ENCODE measurements at regions not wholly inside any gene's neighbourhood (a gene's known extent, or its start where the extent isn't known, plus 50 kb on each side); places are given as distances from the start of the nearest gene placed in this dataset.

DNA sequence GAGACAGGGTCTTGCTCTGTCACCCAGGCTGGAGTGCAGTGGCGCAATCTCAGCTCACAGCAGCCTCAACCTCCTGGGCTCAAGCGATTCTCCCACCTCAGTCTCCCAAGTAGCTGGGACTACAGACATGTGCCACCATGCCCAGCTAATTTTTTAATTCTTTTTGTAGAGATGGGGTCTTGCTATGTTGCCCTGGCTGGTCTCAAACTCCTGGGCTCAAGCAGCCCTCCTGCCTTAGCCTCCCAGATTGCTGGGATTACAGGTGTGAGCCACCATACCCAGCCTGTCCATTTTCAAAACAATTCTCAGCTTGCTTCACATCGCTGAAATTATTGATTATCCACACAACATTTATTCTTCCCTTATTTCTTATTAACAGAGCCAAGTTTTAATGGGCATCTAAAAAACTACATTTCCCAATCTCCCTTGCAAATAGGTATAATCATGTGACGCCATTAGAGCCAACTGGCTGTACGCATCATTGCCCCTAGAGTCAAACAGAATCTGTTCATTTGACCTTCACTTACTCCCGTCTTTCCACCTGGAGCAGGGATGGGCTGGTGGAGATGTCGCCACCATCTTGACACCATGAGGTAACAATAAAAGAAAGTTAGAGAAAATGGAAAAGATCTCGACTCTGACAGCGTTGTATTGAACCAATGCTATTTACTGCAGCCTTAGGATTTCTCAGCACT is 148.0 kb upstream of the FOXF1 start:
- intact Hi-C loops (cut with DNase I): no loop called here
- no peaks in the 10 kb centered on the region for H3K4me1 ChIP-seq
- TF ChIP-seq, protein P1, sequence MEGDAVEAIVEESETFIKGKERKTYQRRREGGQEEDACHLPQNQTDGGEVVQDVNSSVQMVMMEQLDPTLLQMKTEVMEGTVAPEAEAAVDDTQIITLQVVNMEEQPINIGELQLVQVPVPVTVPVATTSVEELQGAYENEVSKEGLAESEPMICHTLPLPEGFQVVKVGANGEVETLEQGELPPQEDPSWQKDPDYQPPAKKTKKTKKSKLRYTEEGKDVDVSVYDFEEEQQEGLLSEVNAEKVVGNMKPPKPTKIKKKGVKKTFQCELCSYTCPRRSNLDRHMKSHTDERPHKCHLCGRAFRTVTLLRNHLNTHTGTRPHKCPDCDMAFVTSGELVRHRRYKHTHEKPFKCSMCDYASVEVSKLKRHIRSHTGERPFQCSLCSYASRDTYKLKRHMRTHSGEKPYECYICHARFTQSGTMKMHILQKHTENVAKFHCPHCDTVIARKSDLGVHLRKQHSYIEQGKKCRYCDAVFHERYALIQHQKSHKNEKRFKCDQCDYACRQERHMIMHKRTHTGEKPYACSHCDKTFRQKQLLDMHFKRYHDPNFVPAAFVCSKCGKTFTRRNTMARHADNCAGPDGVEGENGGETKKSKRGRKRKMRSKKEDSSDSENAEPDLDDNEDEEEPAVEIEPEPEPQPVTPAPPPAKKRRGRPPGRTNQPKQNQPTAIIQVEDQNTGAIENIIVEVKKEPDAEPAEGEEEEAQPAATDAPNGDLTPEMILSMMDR (IDR thresholded peaks at IDR 0.05): no peak
- no peak for TF ChIP-seq POLR2A (IDR thresholded peaks at IDR 0.05)
- no peak overlapping the region for H3K27ac ChIP-seq
- H3K4me3 ChIP-seq: no peak overlapping the region
- WGBS (ENCODE audit: insufficient coverage, low coverage, low lambda C conversion rate, missing lambda C conversion rate): 63% methylated on average over 7 of the region's 9 CpGs
- ATAC-seq (no peak), DNase-seq (no peak)
- peaks cover 0 to 6% of the 10 kb centered on the region in 2 donors for H3K27me3 ChIP-seq
- H3K36me3 ChIP-seq: no peaks in the 10 kb centered on the region
- no peaks in the 10 kb centered on the region for H3K9me3 ChIP-seq

DNA sequence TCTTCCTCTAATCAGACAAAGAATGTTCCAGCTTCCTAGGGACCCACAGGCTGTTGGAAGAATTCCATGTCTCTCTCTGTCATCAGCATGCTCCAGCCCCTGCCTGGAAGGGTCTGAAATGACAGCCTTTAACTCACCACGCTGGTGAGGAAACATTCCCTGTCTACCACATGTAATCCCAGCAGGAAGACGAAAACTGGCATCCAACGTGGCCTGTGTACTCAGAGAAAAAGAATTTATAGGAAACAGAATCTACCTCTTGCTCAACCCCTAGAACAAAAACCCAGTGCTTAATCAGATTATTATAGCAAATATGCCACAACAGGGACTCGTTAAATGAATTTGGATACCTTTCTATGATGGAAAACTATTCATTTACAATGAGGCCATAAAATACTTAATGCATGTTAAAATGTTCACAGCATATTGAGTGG is 147.3 kb upstream of the FOXF1 start:
- DNase-seq (no peak), ATAC-seq (no peak)
- intact Hi-C loops (cut with DNase I): no loop called here
- peaks cover 0 to 6% of the 10 kb centered on the region in 2 donors for H3K27me3 ChIP-seq
- H3K4me1 ChIP-seq: no peaks in the 10 kb centered on the region
- TF ChIP-seq, protein P1 (IDR thresholded peaks at IDR 0.05): no peak
- no peak for TF ChIP-seq POLR2A (IDR thresholded peaks at IDR 0.05)
- no peaks in the 10 kb centered on the region for H3K9me3 ChIP-seq
- no peak overlapping the region for H3K4me3 ChIP-seq
- no peaks in the 10 kb centered on the region for H3K36me3 ChIP-seq
- H3K27ac ChIP-seq: no peak overlapping the region
- 29% methylated on average over 4 of the region's 4 CpGs for WGBS (ENCODE audit: insufficient coverage, low coverage, low lambda C conversion rate, missing lambda C conversion rate)

DNA sequence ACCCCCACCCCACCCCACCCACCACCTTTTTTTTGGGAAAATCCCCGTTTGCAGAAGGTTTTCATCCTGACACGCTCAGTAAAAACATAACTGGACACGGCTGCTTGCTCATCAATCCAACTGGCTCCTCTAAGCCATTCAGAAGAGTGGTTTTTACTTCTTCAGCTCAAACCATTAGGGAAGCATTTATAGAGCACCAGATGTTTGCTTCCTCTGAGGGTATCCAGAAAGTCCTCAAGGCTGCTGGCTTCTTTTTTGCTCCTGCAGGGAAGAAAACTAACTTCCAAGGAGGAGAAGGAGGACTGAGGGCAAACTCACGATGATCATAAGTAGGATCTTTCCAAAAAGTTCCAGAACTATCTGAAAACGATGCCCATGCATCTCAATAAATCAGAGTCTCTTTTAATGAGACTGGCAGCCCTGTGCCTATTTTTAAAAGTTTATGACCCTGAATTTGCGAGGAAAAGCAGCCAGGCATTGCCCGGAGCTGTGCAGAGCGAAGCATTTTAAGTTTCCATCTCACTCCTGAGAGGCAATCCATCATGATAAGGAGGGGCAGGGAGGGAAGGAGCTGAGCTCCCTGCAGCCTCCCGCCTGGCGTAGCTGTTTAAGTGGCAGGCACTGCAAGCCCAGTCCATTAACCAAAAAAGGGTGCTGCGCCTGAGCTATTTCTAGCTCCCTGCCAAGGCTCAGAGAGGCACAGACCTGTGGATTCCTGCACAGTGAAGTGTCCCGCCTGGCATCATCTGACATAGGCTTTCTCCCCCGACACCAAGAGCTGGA is 146.3 kb upstream of the FOXF1 start:
- Histone ChIP-seq H3K36me3 (no peaks in the 10 kb centered on the region), H3K27ac (no peak overlapping the region), H3K4me1 (no peaks in the 10 kb centered on the region), H3K4me3 (no peak overlapping the region), H3K9me3 (no peaks in the 10 kb centered on the region), H3K27me3 (peaks cover 0 to 6% of the 10 kb centered on the region in 2 donors)
- TF ChIP-seq, protein P1 (IDR thresholded peaks at IDR 0.05): no peak
- TF ChIP-seq POLR2A (IDR thresholded peaks at IDR 0.05): no peak
- 35% methylated on average over 10 of the region's 13 CpGs for WGBS (ENCODE audit: insufficient coverage, low coverage, low lambda C conversion rate, missing lambda C conversion rate)
- intact Hi-C loops (cut with DNase I): no loop called here
- no peak for DNase-seq
- no peak for ATAC-seq

DNA sequence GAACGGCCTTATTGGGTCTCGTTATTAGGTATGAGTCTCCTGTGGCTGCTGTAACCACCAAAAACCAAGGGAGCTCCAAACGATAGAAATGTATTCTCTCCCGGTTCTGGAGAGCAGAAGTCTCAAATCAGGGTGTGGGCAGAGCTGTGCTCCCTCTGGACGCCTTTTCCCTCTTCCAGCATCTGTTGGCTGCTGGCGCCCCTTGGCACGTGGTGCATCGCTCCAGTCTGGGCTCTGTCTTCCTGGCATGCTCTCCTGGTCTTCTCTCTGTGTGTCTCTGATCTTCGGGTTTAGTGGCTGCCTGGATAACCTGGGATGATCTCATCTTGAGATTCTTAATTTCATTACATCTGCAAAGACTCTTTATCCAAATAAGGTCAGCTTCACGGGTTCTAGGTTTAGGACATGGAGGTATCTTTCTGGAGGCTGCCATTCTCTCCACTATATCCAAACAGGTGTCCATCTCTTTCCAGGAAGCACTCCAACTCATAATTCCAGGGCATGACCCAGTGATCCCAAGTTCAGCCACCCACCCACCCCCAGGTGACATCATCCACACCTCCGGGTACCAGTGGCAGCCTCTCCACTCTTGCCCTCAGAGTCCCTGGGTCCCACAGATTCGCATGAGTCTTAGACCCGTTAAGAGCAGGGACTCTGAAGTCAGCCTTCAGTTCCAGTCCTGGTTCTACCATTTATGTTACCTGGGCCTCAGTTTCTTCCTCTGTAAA is 145.5 kb upstream of the FOXF1 start:
- no peak overlapping the region for H3K27ac ChIP-seq
- no peaks in the 10 kb centered on the region for H3K9me3 ChIP-seq
- H3K27me3 ChIP-seq: peaks cover 0 to 6% of the 10 kb centered on the region in 2 donors
- 57% methylated on average over 4 of the region's 13 CpGs for WGBS (ENCODE audit: insufficient coverage, low coverage, low lambda C conversion rate, missing lambda C conversion rate)
- no peak for DNase-seq
- ATAC-seq: no peak
- no peaks in the 10 kb centered on the region for H3K36me3 ChIP-seq
- no peaks in the 10 kb centered on the region for H3K4me1 ChIP-seq
- intact Hi-C loops (cut with DNase I): no loop called here
- TF ChIP-seq, protein P1 (IDR thresholded peaks at IDR 0.05): no peak
- no peak overlapping the region for H3K4me3 ChIP-seq
